Adrenal gland (tissue), 9 donors: ENCODE measurements at regions not wholly inside any gene's neighbourhood (a gene's known extent, or its start where the extent isn't known, plus 50 kb on each side); places are given as distances from the start of the nearest gene placed in this dataset.

ENCODE experiments used
- DNase-seq, 7 donors: peaks; one replicate each; pipeline ENCODE4 v3.0.0-alpha.2; 2019 to 2020
- H3K27ac ChIP-seq, 5 donors: fragments of 200-600 bp; sonication (generic) in 4 of 5; 1 replicate in 3 of 5; 2 replicates in 2 of 5; pipeline versions ENCODE4 v1.5.1 to v1.8.0; 2016 to 2020; ENCODE audit warnings: mild to moderate bottlenecking in 1 of 5
- H3K27me3 ChIP-seq: fragments of 200-600 bp; 2 replicates; pipeline ENCODE4 v1.8.0; 2021
- H3K36me3 ChIP-seq, 2 donors: fragments of 200-600 bp; replicated peaks in 1 of 2; 1 replicate in 1 of 2; 2 replicates in 1 of 2; pipeline versions ENCODE4 v1.5.1 to v1.8.0; 2018 to 2022
- H3K4me1 ChIP-seq, 2 donors: fragments of 200-600 bp; replicated peaks in 1 of 2; 1 replicate in 1 of 2; 2 replicates in 1 of 2; pipeline versions ENCODE4 v1.5.1 to v1.8.0; 2018 to 2021
- H3K4me3 ChIP-seq, 4 donors: fragments of 200-600 bp; sonication (generic) in 3 of 4; one replicate each; pipeline ENCODE4 v1.5.1; 2016 to 2018
- H3K9me3 ChIP-seq, 3 donors: fragments of 200-600 bp; sonication (generic) in 1 of 3; replicated peaks in 1 of 3; 1 replicate in 2 of 3; 2 replicates in 1 of 3; pipeline versions ENCODE4 v1.5.1 to v1.8.0; 2016 to 2021
- CTCF ChIP-seq, 6 experiments: fragments of 450-650 bp in 4 of 6; fragments of 200-600 bp in 2 of 6; sonication (generic) in 1 of 6; IDR thresholded peaks; 1 replicate in 5 of 6; 2 replicates in 1 of 6; pipeline versions ENCODE4 v1.5.1 to v1.8.0; 2016 to 2021; ENCODE audit warnings: antibody characterized with exemption in 6 of 6, mild to moderate bottlenecking in 2 of 6, moderate library complexity in 1 of 6
- POLR2A ChIP-seq, 2 donors: fragments of 450-650 bp; IDR thresholded peaks; one replicate each; pipeline ENCODE4 v1.6.1; 2017; ENCODE audit warnings: antibody characterized with exemption in 2 of 2, mild to moderate bottlenecking in 2 of 2, moderate library complexity in 1 of 2
- WGBS, 4 donors: extraction: QIAGEN DNeasy Blood & Tissue Kit in 2 of 4; methylation state at CpG; one replicate each; pipeline versions ENCODE4 v1.1.5 to v1.1.7; 2013 to 2017; 5-methylcytosine and 5-hydroxymethylcytosine counted together
- intact Hi-C, 2 donors: fragments of 100-400 bp; cut with DNase I; formaldehyde crosslinking; loops; one replicate each; pipeline versions ENCODE4 v1.14.1 to v1.15.0; 2022 to 2023
- donor health status: healthy with polysubstance abuse.
- donor health status: Bipolar disorder and iron deficiency.
- donor health status: DM: yes; HTN: yes; CAD: no.
- donor health status: DM: no; HTN: no; CAD: no.
- donor health status: DM: no; HTN: no; CAD: no.

- TF ChIP-seq POLR2A (IDR thresholded peaks at IDR 0.05) (no peak), CTCF (IDR thresholded peaks at IDR 0.05) (no peak)
- H3K27me3 ChIP-seq = no peaks in the 10 kb centered on the region
- H3K9me3 ChIP-seq = no peaks in the 10 kb centered on the region
- no peaks in the 10 kb centered on the region for H3K36me3 ChIP-seq
- intact Hi-C loops = no loop called here
- WGBS, 4 donors = 15 to 44% (median 33%) methylated on average over 1 of the region's 1 CpG
- H3K4me1 ChIP-seq = no peaks in the 10 kb centered on the region
- DNase-seq = no peak
- no peak overlapping the region for H3K27ac ChIP-seq
- H3K4me3 ChIP-seq = no peak overlapping the region
These were observed 142.7 kb upstream of the ST6GAL2 start for GRCh38 chr2:107028661-107029060.

GRCh38 chr2:107036293-107036692 is 150.3 kb upstream of the ST6GAL2 start:
- DNase-seq = no peak
- no peaks in the 10 kb centered on the region for H3K4me1 ChIP-seq
- H3K36me3 ChIP-seq = no peaks in the 10 kb centered on the region
- intact Hi-C loops = no loop called here
- H3K4me3 ChIP-seq = no peak overlapping the region
- no peaks in the 10 kb centered on the region for H3K27me3 ChIP-seq
- no peak overlapping the region for H3K27ac ChIP-seq
- no peaks in the 10 kb centered on the region for H3K9me3 ChIP-seq
- TF ChIP-seq CTCF (IDR thresholded peaks at IDR 0.05) (no peak), POLR2A (IDR thresholded peaks at IDR 0.05) (no peak)
- WGBS, 4 donors = 75 to 100% (median 83%) methylated on average over 1 to 5 of the region's 5 CpGs

- WGBS, 4 donors = 31 to 58% (median 49%) methylated on average over 4 of the region's 4 CpGs
These were observed 176.2 kb upstream of the ST6GAL2 start for GRCh38 chr2:107062173-107062572.

GRCh38 chr2:107062599-107063220 is 176.7 kb upstream of the ST6GAL2 start:
- no peaks in the 10 kb centered on the region for H3K27me3 ChIP-seq
- DNase-seq = no peak
- no peak for TF ChIP-seq POLR2A (IDR thresholded peaks at IDR 0.05)
- no peak for TF ChIP-seq CTCF (IDR thresholded peaks at IDR 0.05)
- H3K9me3 ChIP-seq = no peaks in the 10 kb centered on the region
- no peaks in the 10 kb centered on the region for H3K36me3 ChIP-seq
- no peak overlapping the region for H3K4me3 ChIP-seq
- no peak overlapping the region for H3K27ac ChIP-seq
- no peaks in the 10 kb centered on the region for H3K4me1 ChIP-seq
- intact Hi-C loops = no loop called here
- WGBS, 4 donors = 63 to 75% (median 66%) methylated on average over 5 of the region's 5 CpGs

More at GRCh38 chr2:107062173-107062572, 176.2 kb upstream of the ST6GAL2 start:
- TF ChIP-seq CTCF (IDR thresholded peaks at IDR 0.05) (no peak), POLR2A (IDR thresholded peaks at IDR 0.05) (no peak)
- H3K9me3 ChIP-seq = no peaks in the 10 kb centered on the region
- no peaks in the 10 kb centered on the region for H3K27me3 ChIP-seq
- no peaks in the 10 kb centered on the region for H3K36me3 ChIP-seq
- no peaks in the 10 kb centered on the region for H3K4me1 ChIP-seq
- H3K4me3 ChIP-seq = no peak overlapping the region
- intact Hi-C loops = no loop called here
- no peak overlapping the region for H3K27ac ChIP-seq
- DNase-seq = no peak
